CD8-positive, alpha-beta memory T cell (primary cell): ENCODE measurements at regions not wholly inside any gene's neighbourhood (a gene's known extent, or its start where the extent isn't known, plus 50 kb on each side); places are given as distances from the start of the nearest gene placed in this dataset.

Source experiments
- CTCF ChIA-PET: fragments of 350-600 bp; sonication (Branson Sonifier 250); formaldehyde crosslinking; loops from one replicate; lab custom pipeline; 2021; ENCODE audit warnings: antibody characterized with exemption; lab: Charles Lee
- POLR2A ChIA-PET: fragments of 350-600 bp; sonication (Branson Sonifier 250); formaldehyde crosslinking; loops from one replicate; lab custom pipeline; 2021; ENCODE audit warnings: antibody characterized with exemption; lab: Charles Lee
- DNase-seq, 5 donors: peaks; one replicate each; pipeline versions ENCODE4 v3.0.0 to v3.0.0-alpha.2; 2020 to 2022; ENCODE audit warnings: mixed read lengths in 1 of 5
- H3K27ac ChIP-seq: one replicate; pipeline ENCODE4 v1.7.0; 2013; ENCODE audit warnings: low read depth, mild to moderate bottlenecking, low read length, moderate library complexity
- H3K27me3 ChIP-seq: 2 replicates; pipeline ENCODE4 v1.7.0; 2013; ENCODE audit warnings: low read length, mild to moderate bottlenecking; ENCODE audit not compliant: insufficient read depth, poor library complexity, severe bottlenecking
- H3K36me3 ChIP-seq: 2 replicates; pipeline ENCODE4 v1.7.0; 2013; ENCODE audit warnings: mild to moderate bottlenecking, low read length, moderate library complexity; ENCODE audit not compliant: insufficient read depth
- H3K4me1 ChIP-seq: 2 replicates; pipeline ENCODE4 v1.7.0; 2013; ENCODE audit warnings: mild to moderate bottlenecking, low read length, moderate library complexity; ENCODE audit not compliant: insufficient read depth
- H3K4me3 ChIP-seq: 2 replicates; pipeline ENCODE4 v1.7.0; 2013; ENCODE audit warnings: mild to moderate bottlenecking, low read length
- H3K9me3 ChIP-seq: 2 replicates; pipeline ENCODE4 v1.7.0; 2013; ENCODE audit warnings: mild to moderate bottlenecking, low read length
- H3K27ac Mint-ChIP-seq, 8 donors: one replicate each; pipeline ENCODE4 v1.8.0; 2020 to 2021; ENCODE audit warnings: mixed read lengths in 8 of 8, mild to moderate bottlenecking in 6 of 8, inconsistent platforms in 3 of 8, moderate library complexity in 3 of 8
- H3K27me3 Mint-ChIP-seq, 2 donors: one replicate each; pipeline ENCODE4 v1.8.0; 2020 to 2021; ENCODE audit warnings: mixed read lengths in 2 of 2, mild to moderate bottlenecking in 1 of 2, moderate library complexity in 1 of 2
- H3K36me3 Mint-ChIP-seq, 3 donors: one replicate each; pipeline ENCODE4 v1.8.0; 2020 to 2021; ENCODE audit warnings: mixed read lengths in 3 of 3, inconsistent platforms in 1 of 3, mild to moderate bottlenecking in 1 of 3
- H3K4me1 Mint-ChIP-seq, 3 donors: one replicate each; pipeline ENCODE4 v1.8.0; 2020 to 2021; ENCODE audit warnings: mixed read lengths in 3 of 3, inconsistent platforms in 1 of 3, mild to moderate bottlenecking in 1 of 3
- H3K4me3 Mint-ChIP-seq, 7 donors: one replicate each; pipeline ENCODE4 v1.8.0; 2020 to 2021; ENCODE audit warnings: mixed read lengths in 7 of 7, mild to moderate bottlenecking in 6 of 7, moderate library complexity in 4 of 7, inconsistent platforms in 2 of 7
- H3K9me3 Mint-ChIP-seq, 5 donors: one replicate each; pipeline ENCODE4 v1.8.0; 2020 to 2022; ENCODE audit warnings: mixed read lengths in 5 of 5, mild to moderate bottlenecking in 3 of 5, moderate library complexity in 2 of 5, inconsistent platforms in 1 of 5

DNA sequence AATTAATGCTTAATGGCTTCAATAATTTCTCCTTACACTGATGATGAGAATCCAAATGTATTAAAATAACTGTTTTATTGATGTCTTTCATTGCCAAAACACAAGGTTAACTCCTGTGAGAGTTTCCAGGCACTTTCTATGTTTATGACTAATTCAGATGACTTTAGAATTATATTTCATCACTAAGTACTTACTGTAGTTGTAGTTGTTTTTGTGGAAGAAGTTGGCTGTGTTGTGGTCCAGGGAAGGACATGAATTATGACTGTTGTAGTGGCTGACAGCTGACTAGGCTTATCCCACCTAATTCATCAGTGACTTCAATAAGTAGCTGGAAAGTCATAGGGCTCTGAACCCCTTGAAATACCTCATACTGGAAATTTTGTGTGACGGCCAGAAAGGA lies 254.8 kb downstream of the HGF start:
- Mint-ChIP-seq H3K27ac (no peak overlapping the region), H3K36me3 (no peaks in the 10 kb centered on the region), H3K27me3 (no peaks in the 10 kb centered on the region), H3K9me3 (peaks cover 0 to 38% (median 5%) of the 10 kb centered on the region in 5 donors), H3K4me3 (no peak overlapping the region), H3K4me1 (no peaks in the 10 kb centered on the region)
- DNase-seq, result no peak
- H3K4me1 ChIP-seq, result no peaks in the 10 kb centered on the region
- H3K36me3 ChIP-seq, result no peaks in the 10 kb centered on the region
- ChIA-PET POLR2A (no interaction called here), CTCF (no interaction called here)
- H3K4me3 ChIP-seq, result no peak overlapping the region
- no peak overlapping the region for H3K27ac ChIP-seq
- no peaks in the 10 kb centered on the region for H3K9me3 ChIP-seq
- H3K27me3 ChIP-seq, result no peaks in the 10 kb centered on the region

DNA sequence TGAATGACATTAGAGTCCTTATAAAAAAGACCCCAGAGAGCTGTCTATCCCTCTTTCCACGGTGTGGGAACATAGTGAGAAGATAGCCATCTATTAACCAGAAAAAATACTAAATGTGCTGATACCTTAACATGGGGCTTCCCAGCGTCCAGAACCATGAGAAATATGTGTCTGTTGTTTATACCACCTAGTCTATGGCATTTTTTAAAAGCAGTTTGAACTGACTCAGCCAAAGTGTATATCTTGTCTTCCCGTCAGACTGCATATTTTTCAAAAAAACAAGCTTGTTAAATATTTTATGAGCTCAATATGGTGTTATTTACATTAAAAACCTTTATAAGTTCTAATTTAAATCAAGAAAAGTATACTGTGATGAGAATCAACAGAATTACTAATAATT lies 255.3 kb downstream of the HGF start:
- no peak overlapping the region for H3K27ac Mint-ChIP-seq
- Histone ChIP-seq H3K27ac (no peak overlapping the region), H3K9me3 (no peaks in the 10 kb centered on the region), H3K4me3 (no peak overlapping the region), H3K27me3 (no peaks in the 10 kb centered on the region), H3K36me3 (no peaks in the 10 kb centered on the region), H3K4me1 (no peaks in the 10 kb centered on the region)
- ChIA-PET POLR2A (no interaction called here), CTCF (no interaction called here)
- no peak for DNase-seq
- no peaks in the 10 kb centered on the region for H3K27me3 Mint-ChIP-seq
- H3K4me1 Mint-ChIP-seq, result no peaks in the 10 kb centered on the region
- H3K4me3 Mint-ChIP-seq, result no peak overlapping the region
- peaks cover 4 to 38% (median 7%) of the 10 kb centered on the region in 5 donors for H3K9me3 Mint-ChIP-seq
- H3K36me3 Mint-ChIP-seq, result no peaks in the 10 kb centered on the region

- no peak overlapping the region for H3K27ac ChIP-seq
- H3K9me3 ChIP-seq, result no peaks in the 10 kb centered on the region
- H3K4me3 Mint-ChIP-seq, result no peak overlapping the region
- H3K4me1 ChIP-seq, result no peaks in the 10 kb centered on the region
- H3K27me3 ChIP-seq, result no peaks in the 10 kb centered on the region
- peaks cover 3 to 33% (median 9%) of the 10 kb centered on the region in 5 donors for H3K9me3 Mint-ChIP-seq
- H3K36me3 Mint-ChIP-seq, result no peaks in the 10 kb centered on the region
- no peak overlapping the region for H3K27ac Mint-ChIP-seq
- POLR2A ChIA-PET, result no interaction called here
- DNase-seq, result no peak
- H3K36me3 ChIP-seq, result no peaks in the 10 kb centered on the region
- H3K4me1 Mint-ChIP-seq, result no peaks in the 10 kb centered on the region
- CTCF ChIA-PET, result no interaction called here
- H3K27me3 Mint-ChIP-seq, result no peaks in the 10 kb centered on the region
- H3K4me3 ChIP-seq, result no peak overlapping the region
These were observed 259.7 kb downstream of the HGF start for GRCh38 chr7:81510122-81510521.

- POLR2A ChIA-PET, result no interaction called here
- no peak overlapping the region for H3K27ac ChIP-seq
- H3K9me3 Mint-ChIP-seq, result peaks cover 3 to 19% (median 9%) of the 10 kb centered on the region in 5 donors
- CTCF ChIA-PET, result no interaction called here
- H3K36me3 ChIP-seq, result no peaks in the 10 kb centered on the region
- H3K27ac Mint-ChIP-seq, result no peak overlapping the region
- H3K4me3 ChIP-seq, result no peak overlapping the region
- no peaks in the 10 kb centered on the region for H3K36me3 Mint-ChIP-seq
- no peaks in the 10 kb centered on the region for H3K9me3 ChIP-seq
- H3K4me3 Mint-ChIP-seq, result no peak overlapping the region
- H3K4me1 ChIP-seq, result no peaks in the 10 kb centered on the region
- no peak for DNase-seq
- no peaks in the 10 kb centered on the region for H3K27me3 Mint-ChIP-seq
- no peaks in the 10 kb centered on the region for H3K27me3 ChIP-seq
- H3K4me1 Mint-ChIP-seq, result no peaks in the 10 kb centered on the region
These were observed 262.6 kb downstream of the HGF start for GRCh38 chr7:81507221-81507620.

DNA sequence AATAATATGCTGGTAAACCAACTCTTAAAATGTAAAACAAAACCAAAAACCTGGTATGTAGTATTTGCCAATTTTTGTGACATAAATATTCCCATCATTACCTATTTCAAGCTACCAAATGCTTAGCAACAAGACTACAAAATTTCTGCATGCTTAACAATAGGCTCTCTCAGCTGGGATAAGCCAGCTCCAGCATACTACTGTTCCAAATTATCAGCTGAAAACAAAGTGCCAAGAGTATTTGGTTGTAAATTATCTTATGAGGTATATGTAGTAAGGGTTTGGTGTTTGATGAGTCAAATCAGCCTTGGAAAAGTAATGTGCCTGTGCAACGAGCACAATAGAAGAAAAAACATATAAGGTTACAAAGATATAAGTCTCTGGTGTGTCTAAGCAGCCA lies 263.2 kb downstream of the HGF start:
- CTCF ChIA-PET, result no interaction called here
- no peaks in the 10 kb centered on the region for H3K27me3 Mint-ChIP-seq
- Histone ChIP-seq H3K4me1 (no peaks in the 10 kb centered on the region), H3K27ac (no peak overlapping the region), H3K4me3 (no peak overlapping the region), H3K36me3 (no peaks in the 10 kb centered on the region), H3K27me3 (no peaks in the 10 kb centered on the region), H3K9me3 (no peaks in the 10 kb centered on the region)
- peaks cover 3 to 13% (median 9%) of the 10 kb centered on the region in 5 donors for H3K9me3 Mint-ChIP-seq
- no peaks in the 10 kb centered on the region for H3K36me3 Mint-ChIP-seq
- POLR2A ChIA-PET, result no interaction called here
- no peaks in the 10 kb centered on the region for H3K4me1 Mint-ChIP-seq
- DNase-seq, result no peak
- H3K4me3 Mint-ChIP-seq, result no peak overlapping the region
- no peak overlapping the region for H3K27ac Mint-ChIP-seq

DNA sequence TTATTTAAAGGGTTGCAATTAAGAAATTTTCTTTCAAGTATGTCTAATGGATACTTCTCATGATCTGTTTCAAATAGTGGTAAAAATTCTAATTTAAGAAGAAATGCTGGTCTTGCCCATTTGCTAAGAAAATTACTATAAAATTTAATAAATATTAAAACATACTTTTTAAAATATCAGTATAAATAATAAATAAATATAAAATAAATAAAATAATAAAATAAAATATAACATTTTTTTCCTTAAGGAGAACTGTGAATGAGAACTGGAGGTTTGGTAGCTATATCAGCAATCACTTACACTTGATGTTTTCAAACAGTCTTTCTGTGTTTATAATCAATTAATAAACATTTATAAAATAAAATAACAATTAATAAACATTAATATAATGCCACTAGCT lies 266.1 kb downstream of the HGF start:
- no peak overlapping the region for H3K4me3 ChIP-seq
- DNase-seq, result no peak
- H3K9me3 ChIP-seq, result no peaks in the 10 kb centered on the region
- no peaks in the 10 kb centered on the region for H3K27me3 ChIP-seq
- H3K36me3 ChIP-seq, result no peaks in the 10 kb centered on the region
- no peak overlapping the region for H3K27ac ChIP-seq
- H3K4me3 Mint-ChIP-seq, result no peak overlapping the region
- ChIA-PET CTCF (no interaction called here), POLR2A (no interaction called here)
- H3K27ac Mint-ChIP-seq, result no peak overlapping the region
- H3K9me3 Mint-ChIP-seq, result peaks cover 0 to 7% (median 2%) of the 10 kb centered on the region in 5 donors
- H3K4me1 Mint-ChIP-seq, result no peaks in the 10 kb centered on the region
- no peaks in the 10 kb centered on the region for H3K36me3 Mint-ChIP-seq
- H3K27me3 Mint-ChIP-seq, result no peaks in the 10 kb centered on the region
- no peaks in the 10 kb centered on the region for H3K4me1 ChIP-seq

- Histone ChIP-seq H3K27me3 (no peaks in the 10 kb centered on the region), H3K4me1 (no peaks in the 10 kb centered on the region), H3K36me3 (no peaks in the 10 kb centered on the region), H3K4me3 (no peak overlapping the region), H3K27ac (no peak overlapping the region), H3K9me3 (no peaks in the 10 kb centered on the region)
- CTCF ChIA-PET, result no interaction called here
- Mint-ChIP-seq H3K4me1 (no peaks in the 10 kb centered on the region), H3K36me3 (no peaks in the 10 kb centered on the region), H3K27me3 (no peaks in the 10 kb centered on the region), H3K4me3 (no peak overlapping the region), H3K9me3 (peaks cover 0 to 8% (median 2%) of the 10 kb centered on the region in 5 donors), H3K27ac (no peak overlapping the region)
- POLR2A ChIA-PET, result no interaction called here
- DNase-seq, result no peak
These were observed 266.5 kb downstream of the HGF start for GRCh38 chr7:81503336-81503735.

- Mint-ChIP-seq H3K4me3 (no peak overlapping the region), H3K27ac (no peak overlapping the region), H3K4me1 (no peaks in the 10 kb centered on the region), H3K27me3 (no peaks in the 10 kb centered on the region), H3K9me3 (peaks cover 0 to 10% (median 2%) of the 10 kb centered on the region in 5 donors), H3K36me3 (no peaks in the 10 kb centered on the region)
- H3K27ac ChIP-seq, result no peak overlapping the region
- DNase-seq, result no peak
- H3K36me3 ChIP-seq, result no peaks in the 10 kb centered on the region
- no peaks in the 10 kb centered on the region for H3K27me3 ChIP-seq
- H3K4me3 ChIP-seq, result no peak overlapping the region
- POLR2A ChIA-PET, result no interaction called here
- CTCF ChIA-PET, result interaction anchor here (1.6 kb wide), 1 partner anchor 18 kb away, joined by 4 read pairs; no protein-coding TSS in a partner anchor
- no peaks in the 10 kb centered on the region for H3K4me1 ChIP-seq
- no peaks in the 10 kb centered on the region for H3K9me3 ChIP-seq
These were observed 268.6 kb downstream of the HGF start for GRCh38 chr7:81501220-81501619.

GRCh38 chr7:81500631-81501030 lies 269.2 kb downstream of the HGF start:
- H3K9me3 Mint-ChIP-seq, result peaks cover 0 to 10% (median 2%) of the 10 kb centered on the region in 5 donors
- Histone ChIP-seq H3K27ac (no peak overlapping the region), H3K4me1 (no peaks in the 10 kb centered on the region), H3K36me3 (no peaks in the 10 kb centered on the region), H3K9me3 (no peaks in the 10 kb centered on the region), H3K4me3 (no peak overlapping the region), H3K27me3 (no peaks in the 10 kb centered on the region)
- H3K27ac Mint-ChIP-seq, result no peak overlapping the region
- CTCF ChIA-PET, result interaction anchor here (1.6 kb wide), 1 partner anchor 18 kb away, joined by 4 read pairs; no protein-coding TSS in a partner anchor
- DNase-seq, result no peak
- no peaks in the 10 kb centered on the region for H3K36me3 Mint-ChIP-seq
- H3K4me1 Mint-ChIP-seq, result no peaks in the 10 kb centered on the region
- no peak overlapping the region for H3K4me3 Mint-ChIP-seq
- no peaks in the 10 kb centered on the region for H3K27me3 Mint-ChIP-seq
- POLR2A ChIA-PET, result no interaction called here
